HL-60 (cell line): ENCODE measurements at regions not wholly inside any gene's neighbourhood (a gene's known extent, or its start where the extent isn't known, plus 50 kb on each side); places are given as distances from the start of the nearest gene placed in this dataset.

Source experiments
- TF ChIP-seq, protein P1 (sequence below): IDR thresholded peaks from one replicate; pipeline ENCODE4 v1.5.1; 2011; ENCODE audit warnings: low read length, control low read depth, inconsistent platforms; ENCODE audit not compliant: insufficient read depth
- TF ChIP-seq, protein P2 (sequence below): IDR thresholded peaks from 2 replicates; pipeline ENCODE4 v1.6.1; 2012; ENCODE audit warnings: low read depth; ENCODE audit not compliant: insufficient replicate concordance

DNA sequence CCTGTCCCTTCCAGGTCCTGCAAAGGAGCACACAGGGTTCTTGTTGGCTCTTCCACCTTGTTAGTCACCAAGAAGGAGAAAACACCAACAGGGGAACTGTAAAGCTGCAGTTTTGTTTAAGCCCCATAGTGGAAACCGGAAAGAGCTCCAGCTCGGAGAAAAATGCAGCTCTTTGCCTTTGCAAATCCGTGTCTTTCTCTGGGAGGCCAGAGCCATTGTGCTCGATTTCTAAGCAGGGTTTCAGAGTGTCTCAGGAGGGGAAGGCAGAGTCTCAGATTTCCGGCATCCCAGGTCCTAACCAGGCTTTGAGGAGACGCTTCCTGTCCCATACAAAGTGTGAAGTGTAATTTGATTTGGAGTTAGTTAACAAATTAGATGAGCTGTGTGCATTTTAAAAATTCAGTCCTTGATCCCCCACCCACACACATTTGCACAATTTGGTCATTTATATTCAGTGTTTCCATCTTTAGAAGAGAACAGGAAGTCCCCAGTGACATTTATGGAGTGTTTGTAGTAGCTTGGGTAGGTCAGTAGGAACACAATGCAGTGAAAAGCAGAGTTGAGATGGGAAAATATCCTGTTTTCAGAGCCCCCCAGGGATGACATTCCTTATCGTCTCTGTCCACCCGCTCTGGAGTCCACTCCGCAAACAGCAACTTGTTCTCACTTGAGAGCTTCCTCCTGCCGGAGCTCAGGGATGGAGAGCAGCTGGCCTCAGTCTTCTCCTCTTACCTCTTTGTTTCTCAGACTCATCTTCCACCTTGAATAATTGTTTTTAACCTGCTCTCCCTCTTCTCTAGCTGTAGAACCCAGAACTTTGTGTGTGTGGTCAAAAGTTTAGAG is 331.9 kb downstream of the SEC14L1 start:
- TF ChIP-seq, protein P1, sequence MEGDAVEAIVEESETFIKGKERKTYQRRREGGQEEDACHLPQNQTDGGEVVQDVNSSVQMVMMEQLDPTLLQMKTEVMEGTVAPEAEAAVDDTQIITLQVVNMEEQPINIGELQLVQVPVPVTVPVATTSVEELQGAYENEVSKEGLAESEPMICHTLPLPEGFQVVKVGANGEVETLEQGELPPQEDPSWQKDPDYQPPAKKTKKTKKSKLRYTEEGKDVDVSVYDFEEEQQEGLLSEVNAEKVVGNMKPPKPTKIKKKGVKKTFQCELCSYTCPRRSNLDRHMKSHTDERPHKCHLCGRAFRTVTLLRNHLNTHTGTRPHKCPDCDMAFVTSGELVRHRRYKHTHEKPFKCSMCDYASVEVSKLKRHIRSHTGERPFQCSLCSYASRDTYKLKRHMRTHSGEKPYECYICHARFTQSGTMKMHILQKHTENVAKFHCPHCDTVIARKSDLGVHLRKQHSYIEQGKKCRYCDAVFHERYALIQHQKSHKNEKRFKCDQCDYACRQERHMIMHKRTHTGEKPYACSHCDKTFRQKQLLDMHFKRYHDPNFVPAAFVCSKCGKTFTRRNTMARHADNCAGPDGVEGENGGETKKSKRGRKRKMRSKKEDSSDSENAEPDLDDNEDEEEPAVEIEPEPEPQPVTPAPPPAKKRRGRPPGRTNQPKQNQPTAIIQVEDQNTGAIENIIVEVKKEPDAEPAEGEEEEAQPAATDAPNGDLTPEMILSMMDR: no peak
- TF ChIP-seq, protein P2, sequence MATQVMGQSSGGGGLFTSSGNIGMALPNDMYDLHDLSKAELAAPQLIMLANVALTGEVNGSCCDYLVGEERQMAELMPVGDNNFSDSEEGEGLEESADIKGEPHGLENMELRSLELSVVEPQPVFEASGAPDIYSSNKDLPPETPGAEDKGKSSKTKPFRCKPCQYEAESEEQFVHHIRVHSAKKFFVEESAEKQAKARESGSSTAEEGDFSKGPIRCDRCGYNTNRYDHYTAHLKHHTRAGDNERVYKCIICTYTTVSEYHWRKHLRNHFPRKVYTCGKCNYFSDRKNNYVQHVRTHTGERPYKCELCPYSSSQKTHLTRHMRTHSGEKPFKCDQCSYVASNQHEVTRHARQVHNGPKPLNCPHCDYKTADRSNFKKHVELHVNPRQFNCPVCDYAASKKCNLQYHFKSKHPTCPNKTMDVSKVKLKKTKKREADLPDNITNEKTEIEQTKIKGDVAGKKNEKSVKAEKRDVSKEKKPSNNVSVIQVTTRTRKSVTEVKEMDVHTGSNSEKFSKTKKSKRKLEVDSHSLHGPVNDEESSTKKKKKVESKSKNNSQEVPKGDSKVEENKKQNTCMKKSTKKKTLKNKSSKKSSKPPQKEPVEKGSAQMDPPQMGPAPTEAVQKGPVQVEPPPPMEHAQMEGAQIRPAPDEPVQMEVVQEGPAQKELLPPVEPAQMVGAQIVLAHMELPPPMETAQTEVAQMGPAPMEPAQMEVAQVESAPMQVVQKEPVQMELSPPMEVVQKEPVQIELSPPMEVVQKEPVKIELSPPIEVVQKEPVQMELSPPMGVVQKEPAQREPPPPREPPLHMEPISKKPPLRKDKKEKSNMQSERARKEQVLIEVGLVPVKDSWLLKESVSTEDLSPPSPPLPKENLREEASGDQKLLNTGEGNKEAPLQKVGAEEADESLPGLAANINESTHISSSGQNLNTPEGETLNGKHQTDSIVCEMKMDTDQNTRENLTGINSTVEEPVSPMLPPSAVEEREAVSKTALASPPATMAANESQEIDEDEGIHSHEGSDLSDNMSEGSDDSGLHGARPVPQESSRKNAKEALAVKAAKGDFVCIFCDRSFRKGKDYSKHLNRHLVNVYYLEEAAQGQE: no peak
